ENCODE measurements at regions not wholly inside any gene's neighbourhood (a gene's known extent, or its start where the extent isn't known, plus 50 kb on each side); places are given as distances from the start of the nearest gene placed in this dataset.

- DNase-seq (ENCODE audit: low read depth), result no peak
Measured at GRCh38 chr5:128885649-128886255, 79.5 kb upstream of the SLC27A6 start.

GRCh38 chr5:128895122-128895521 is 70.2 kb upstream of the SLC27A6 start:
- DNase-seq (ENCODE audit: low read depth), result no peak

- DNase-seq (ENCODE audit: low read depth), result no peak
Measured at GRCh38 chr5:128896675-128897074, 68.6 kb upstream of the SLC27A6 start.

- DNase-seq (ENCODE audit: low read depth), result no peak
Measured at GRCh38 chr5:128903550-128903949, 61.7 kb upstream of the SLC27A6 start.

GRCh38 chr5:128904805-128905567 is 60.3 kb upstream of the SLC27A6 start:
- DNase-seq (ENCODE audit: low read depth), result no peak

GRCh38 chr5:128905568-128906110 is 59.6 kb upstream of the SLC27A6 start:
- DNase-seq (ENCODE audit: low read depth), result peak; percentile 26

- no peak for DNase-seq (ENCODE audit: low read depth)
Measured at GRCh38 chr5:128913551-128913950, 51.7 kb upstream of the SLC27A6 start.
